ENCODE measurements at regions not wholly inside any gene's neighbourhood (a gene's known extent, or its start where the extent isn't known, plus 50 kb on each side); places are given as distances from the start of the nearest gene placed in this dataset.

DNA sequence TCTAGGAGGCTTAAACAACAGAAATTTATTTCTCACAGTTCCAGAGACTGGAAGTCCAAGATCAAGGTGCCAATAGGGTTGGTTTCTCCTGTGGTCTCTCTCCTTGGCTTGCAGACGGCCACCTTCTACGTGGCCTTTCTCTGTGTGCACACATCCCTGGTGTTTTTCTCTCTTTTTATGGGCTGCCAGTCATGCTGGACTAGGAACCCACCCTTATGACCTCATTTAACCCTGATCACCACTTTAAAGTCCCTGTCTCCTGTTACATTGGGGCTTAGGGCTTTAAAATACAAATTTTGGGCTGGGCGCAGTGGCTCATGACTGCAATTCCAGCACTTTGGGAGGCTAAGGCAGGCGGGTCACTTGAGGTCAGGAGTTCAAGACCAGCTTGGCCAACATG lies 157.1 kb downstream of the TLE1 start:
- TF ChIP-seq CTCF (IDR thresholded peaks at IDR 0.05), result no peak
- TF ChIP-seq POLR2A (IDR thresholded peaks at IDR 0.05), result no peak
- TF ChIP-seq EP300 (IDR thresholded peaks at IDR 0.05), result no peak
